K562 (cell line): ENCODE measurements at regions not wholly inside any gene's neighbourhood (a gene's known extent, or its start where the extent isn't known, plus 50 kb on each side); places are given as distances from the start of the nearest gene placed in this dataset.

ENCODE experiments used
- ATAC-seq: fragments of 200-7000 bp; cut with Tn5 transposase; 3 replicates; pipeline ENCODE4 v1.9.1; 2020; ENCODE audit warnings: moderate library complexity
- BruUV-seq: library from RNA; stranded (reverse); fragments of 400-500 nt; replicated peaks from 2 replicates; lab custom pipeline; 2021; lab: Mats Ljungman, UMichigan
- CTCF ChIA-PET: fragments of 300-600 bp; formaldehyde crosslinking; extraction: SDS; loops from one replicate; lab custom pipeline; 2021; ENCODE audit warnings: low intra/inter-chr PET ratio; lab: Yijun Ruan, JAX
- POLR2A ChIA-PET: fragments of 300-600, 350-650 bp; sonication (Branson Sonifier 250); formaldehyde crosslinking; extraction: SDS; loops from one replicate; lab custom pipeline; 2021; ENCODE audit warnings: antibody characterized with exemption, inconsistent platforms; lab: Yijun Ruan, JAX
- DNase-seq, 4 experiments: peaks; one replicate each; pipeline versions ENCODE4 v3.0.0 to v3.0.0-alpha.2; 2011 to 2018; ENCODE audit warnings: low spot score in 3 of 4, mixed read lengths in 3 of 4; ENCODE audit errors: extremely low read depth in 1 of 4
- FAIRE-seq: peaks from 2 replicates; lab custom pipeline; 2011; peaks lifted over from hg19 to GRCh38; lab: Jason Lieb, UNC
- H2AFZ ChIP-seq: 2 replicates; pipeline ENCODE4 v1.6.0; 2011; ENCODE audit warnings: low read depth, low read length, control low read depth, inconsistent platforms
- H3K27ac ChIP-seq: fragments of 200-600 bp; 3 replicates; pipeline ENCODE4 v1.8.0; 2011; ENCODE audit warnings: low read depth, mild to moderate bottlenecking, control low read depth, inconsistent platforms, low read length, moderate library complexity, mixed read lengths; ENCODE audit errors: extremely low read depth
- H3K27me3 ChIP-seq, 2 experiments: fragments of 300-600 bp in 1 of 2; 2 replicates in 1 of 2; 3 replicates in 1 of 2; pipeline versions ENCODE4 v1.6.0 to v1.8.0; 2011; ENCODE audit warnings: inconsistent platforms in 2 of 2, low read length in 2 of 2, mild to moderate bottlenecking in 1 of 2, mixed read lengths in 1 of 2, moderate library complexity in 1 of 2; ENCODE audit not compliant: control insufficient read depth in 2 of 2, insufficient read depth in 2 of 2
- H3K36me3 ChIP-seq: fragments of 300-600 bp; 3 replicates; pipeline ENCODE4 v1.8.0; 2011; ENCODE audit warnings: mild to moderate bottlenecking, low read length, inconsistent platforms; ENCODE audit not compliant: control insufficient read depth, insufficient read depth
- H3K4me1 ChIP-seq, 2 experiments: fragments of 200-600 bp in 1 of 2; replicated peaks in 1 of 2; 2 replicates in 1 of 2; 3 replicates in 1 of 2; pipeline versions ENCODE4 v1.5.1 to v1.8.0; 2011; ENCODE audit warnings: inconsistent platforms in 2 of 2, low read length in 2 of 2, mild to moderate bottlenecking in 1 of 2, mixed read lengths in 1 of 2, moderate library complexity in 1 of 2; ENCODE audit not compliant: control insufficient read depth in 2 of 2, insufficient read depth in 2 of 2
- H3K4me2 ChIP-seq: 2 replicates; pipeline ENCODE4 v1.6.1; 2011; ENCODE audit warnings: low read length, control low read depth, inconsistent platforms, mixed read lengths; ENCODE audit not compliant: insufficient read depth
- H3K4me3 ChIP-seq: fragments of 200-600 bp; sonication (generic), shearing (Covaris generic); 2 replicates; pipeline ENCODE4 v1.5.1; 2016; ENCODE audit warnings: control low read depth, inconsistent platforms
- H3K79me2 ChIP-seq: fragments of 200-600 bp; 3 replicates; pipeline ENCODE4 v1.8.0; 2011; ENCODE audit warnings: low read length, inconsistent platforms; ENCODE audit not compliant: control insufficient read depth, insufficient read depth
- H3K9ac ChIP-seq, 2 experiments: 2 replicates each; pipeline versions ENCODE4 v1.6.0 to v1.6.1; 2011; ENCODE audit warnings: low read depth in 2 of 2, low read length in 2 of 2, control low read depth in 1 of 2, inconsistent platforms in 1 of 2, mild to moderate bottlenecking in 1 of 2, mixed read lengths in 1 of 2; ENCODE audit not compliant: insufficient read depth in 1 of 2
- H3K9me1 ChIP-seq: one replicate; pipeline ENCODE4 v1.6.0; 2011; ENCODE audit warnings: inconsistent platforms, mild to moderate bottlenecking, low read length, moderate library complexity; ENCODE audit not compliant: control insufficient read depth, insufficient read depth
- H3K9me3 ChIP-seq: replicated peaks from 2 replicates; pipeline ENCODE4 v1.5.1; 2011; ENCODE audit warnings: low read depth, low read length, inconsistent platforms; ENCODE audit not compliant: control insufficient read depth, insufficient read depth
- H4K20me1 ChIP-seq: replicated peaks from 2 replicates; pipeline ENCODE4 v1.6.1; 2011; ENCODE audit warnings: low read length, inconsistent platforms, mixed read lengths; ENCODE audit not compliant: control insufficient read depth, insufficient read depth
- ARID3B ChIP-seq: fragments of 250-450 bp; sonication (Bioruptor Pico); IDR thresholded peaks from 2 replicates; pipeline ENCODE4 v1.4.0; 2020; ENCODE audit warnings: borderline replicate concordance
- CBFA2T3 ChIP-seq: fragments of 450-650 bp; IDR thresholded peaks from 2 replicates; pipeline ENCODE4 v1.6.1; 2017
- EZH2 ChIP-seq: IDR thresholded peaks from 2 replicates; pipeline ENCODE4 v1.6.1; 2012; ENCODE audit warnings: low read depth, mild to moderate bottlenecking, inconsistent platforms, low read length, borderline replicate concordance
- KDM2B ChIP-seq: fragments of 250-450 bp; sonication (Bioruptor Pico); IDR thresholded peaks from 2 replicates; pipeline ENCODE4 v1.8.0; 2021; ENCODE audit warnings: mild to moderate bottlenecking, moderate library complexity
- L3MBTL2 ChIP-seq: fragments of 450-650 bp; IDR thresholded peaks from 2 replicates; pipeline ENCODE4 v1.6.1; 2016; ENCODE audit warnings: mild to moderate bottlenecking, moderate library complexity
- MCM5 ChIP-seq: fragments of 450-650 bp; IDR thresholded peaks from 2 replicates; pipeline ENCODE4 v1.6.1; 2016; ENCODE audit warnings: low read depth
- MEF2A ChIP-seq: IDR thresholded peaks from 2 replicates; pipeline ENCODE4 v1.6.1; 2011; ENCODE audit warnings: low read depth, mild to moderate bottlenecking, low read length, moderate library complexity; ENCODE audit not compliant: control insufficient read depth
- PPARD ChIP-seq: fragments of 250-450 bp; sonication (Bioruptor Pico); IDR thresholded peaks from 2 replicates; pipeline ENCODE4 v1.8.0; 2022; ENCODE audit warnings: inconsistent platforms, mild to moderate bottlenecking, moderate library complexity
- SP2 ChIP-seq: IDR thresholded peaks from 2 replicates; pipeline ENCODE4 v1.6.1; 2011; ENCODE audit warnings: mild to moderate bottlenecking, low read depth, low read length, moderate library complexity; ENCODE audit not compliant: poor library complexity, severe bottlenecking; ENCODE audit errors: extremely low read depth
- TAF1 ChIP-seq: IDR thresholded peaks from 2 replicates; pipeline ENCODE4 v1.6.1; 2011; ENCODE audit warnings: mild to moderate bottlenecking, low read length, moderate library complexity; ENCODE audit not compliant: insufficient read depth, control insufficient read depth, severe bottlenecking; ENCODE audit errors: extremely low read depth
- TEAD2 ChIP-seq: fragments of 450-650 bp; IDR thresholded peaks from 2 replicates; pipeline ENCODE4 v1.6.1; 2016; ENCODE audit warnings: missing genetic modification characterization, control low read depth, missing compliant biosample characterization
- TSC22D4 ChIP-seq: fragments of 450-650 bp; IDR thresholded peaks from 2 replicates; pipeline ENCODE4 v1.6.1; 2016; ENCODE audit warnings: missing genetic modification characterization, missing biosample characterization, control low read depth
- ZNF445 ChIP-seq: fragments of 250-450 bp; sonication (Bioruptor Pico); IDR thresholded peaks from 2 replicates; pipeline ENCODE4 v1.4.0; 2020; ENCODE audit warnings: low read depth, mild to moderate bottlenecking, moderate library complexity
- ZNF586 ChIP-seq: fragments of 450-650 bp; formaldehyde crosslinking; conservative IDR thresholded peaks from 2 replicates; pipeline ENCODE4 v1.4.0; 2020; ENCODE audit warnings: mild to moderate bottlenecking, moderate library complexity
- ZNF644 ChIP-seq: fragments of 200-800 bp; sonication (Bioruptor generic); IDR thresholded peaks from 2 replicates; pipeline ENCODE4 v1.6.1; 2016; ENCODE audit warnings: low read depth, missing genetic modification characterization, missing compliant biosample characterization
- ZNF695 ChIP-seq: fragments of 450-650 bp; formaldehyde crosslinking; IDR thresholded peaks from 2 replicates; pipeline ENCODE4 v1.4.0; 2020; ENCODE audit warnings: mild to moderate bottlenecking, moderate library complexity
- WGBS: fragments of 100-300 bp; shearing (Covaris generic); methylation state at CpG from one replicate; pipeline ENCODE4 v1.1.6; 2016; ENCODE audit warnings: low coverage, mixed read lengths; ENCODE audit not compliant: insufficient coverage; ENCODE audit errors: missing lambda C conversion rate; 5-methylcytosine and 5-hydroxymethylcytosine counted together
- in situ Hi-C: fragments of 300-500 bp; cut with MboI; formaldehyde crosslinking; loops from 4 replicates; pipeline ENCODE4 v1.15.0; 2018; ENCODE audit warnings: inconsistent platforms, mixed read lengths
- intact Hi-C: fragments of 100-400 bp; cut with micrococcal nuclease; formaldehyde crosslinking; loops from 2 replicates; pipeline ENCODE4 v1.14.2; 2022
- TF ChIP-seq, protein P1 (sequence below): fragments of 450-650 bp; IDR thresholded peaks from 2 replicates; pipeline ENCODE4 v1.6.1; 2014; ENCODE audit warnings: low read depth, mild to moderate bottlenecking, moderate library complexity, borderline replicate concordance
- TF ChIP-seq, protein P2 (sequence below): IDR thresholded peaks from 3 replicates; pipeline ENCODE4 v1.6.1; 2011; ENCODE audit warnings: borderline replicate concordance, mild to moderate bottlenecking; ENCODE audit not compliant: insufficient read length, insufficient read depth

DNA sequence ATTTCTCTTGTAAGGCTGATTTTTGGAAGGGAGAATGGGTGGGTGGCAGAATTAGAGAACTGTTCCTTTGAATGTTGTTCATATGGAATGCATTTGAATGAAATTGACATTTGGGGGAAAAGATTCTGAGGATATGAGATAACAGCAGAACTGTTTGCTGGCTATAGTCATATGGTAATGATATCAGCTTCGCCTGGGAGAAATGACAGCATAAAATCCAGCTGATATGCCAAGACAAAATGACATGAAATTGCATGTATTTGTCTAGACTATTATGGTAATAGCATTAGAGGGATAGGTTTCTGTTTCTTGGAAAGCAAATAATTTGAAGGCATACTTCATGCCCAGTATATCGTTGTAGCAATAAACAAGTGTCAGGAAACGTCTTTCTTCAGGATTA lies 150.8 kb upstream of the SPATS2L start (continued):
- TF ChIP-seq, protein P1, sequence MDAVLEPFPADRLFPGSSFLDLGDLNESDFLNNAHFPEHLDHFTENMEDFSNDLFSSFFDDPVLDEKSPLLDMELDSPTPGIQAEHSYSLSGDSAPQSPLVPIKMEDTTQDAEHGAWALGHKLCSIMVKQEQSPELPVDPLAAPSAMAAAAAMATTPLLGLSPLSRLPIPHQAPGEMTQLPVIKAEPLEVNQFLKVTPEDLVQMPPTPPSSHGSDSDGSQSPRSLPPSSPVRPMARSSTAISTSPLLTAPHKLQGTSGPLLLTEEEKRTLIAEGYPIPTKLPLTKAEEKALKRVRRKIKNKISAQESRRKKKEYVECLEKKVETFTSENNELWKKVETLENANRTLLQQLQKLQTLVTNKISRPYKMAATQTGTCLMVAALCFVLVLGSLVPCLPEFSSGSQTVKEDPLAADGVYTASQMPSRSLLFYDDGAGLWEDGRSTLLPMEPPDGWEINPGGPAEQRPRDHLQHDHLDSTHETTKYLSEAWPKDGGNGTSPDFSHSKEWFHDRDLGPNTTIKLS, result no peak
- TF ChIP-seq KDM2B (CRISPR knock-in tag) (no peak), L3MBTL2 (0 out of 2 replicates have a peak, but pooled peaks have one; percentile 10), SP2 (no peak)

DNA sequence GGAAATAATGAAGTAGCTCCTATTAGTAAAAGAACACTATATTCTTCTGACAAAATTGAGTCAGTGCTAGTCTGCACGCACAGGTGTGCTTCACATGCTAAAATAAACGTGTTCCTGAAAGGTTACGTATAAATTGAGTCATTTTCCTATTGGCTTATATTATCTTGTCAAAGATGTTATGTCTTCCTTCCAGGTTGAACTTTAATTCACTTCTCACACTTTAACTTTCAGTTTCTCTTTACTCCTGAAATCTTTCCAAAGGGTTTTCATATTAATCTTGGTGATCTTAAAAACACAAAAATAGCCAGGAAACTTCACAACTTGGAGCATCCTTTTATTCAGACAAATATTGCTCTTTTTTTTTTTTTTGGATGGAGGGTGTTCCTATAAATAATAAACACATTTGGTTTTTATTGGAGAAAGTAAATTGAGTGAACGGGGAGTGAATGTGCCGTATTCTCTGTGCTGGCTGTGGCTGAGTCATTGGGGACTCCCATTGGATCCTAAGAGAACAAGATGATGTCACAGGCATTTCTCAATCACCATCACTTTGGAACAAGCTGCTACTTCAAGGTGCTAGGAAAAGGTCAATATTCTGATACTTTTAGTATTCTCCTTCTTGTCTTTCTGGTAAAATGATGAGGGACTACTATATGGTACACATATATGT lies 150.2 kb upstream of the SPATS2L start:
- Histone ChIP-seq H3K4me3 (no peak overlapping the region), H3K9me3 (no peaks in the 10 kb centered on the region)
- 48% methylated on average over 5 of the region's 5 CpGs for WGBS
- TF ChIP-seq CBFA2T3 (no peak), ZNF586 (no peak), ZNF644 (no peak), MCM5 (no peak), ARID3B (CRISPR knock-in tag) (no peak), TAF1 (no peak), TEAD2 (tag) (no peak), ZNF695 (CRISPR knock-in tag) (no peak), MEF2A (no peak), TSC22D4 (tag) (no peak), PPARD (CRISPR knock-in tag) (no peak), EZH2 (no peak), ZNF445 (CRISPR knock-in tag) (no peak)
- TF ChIP-seq, protein P2, sequence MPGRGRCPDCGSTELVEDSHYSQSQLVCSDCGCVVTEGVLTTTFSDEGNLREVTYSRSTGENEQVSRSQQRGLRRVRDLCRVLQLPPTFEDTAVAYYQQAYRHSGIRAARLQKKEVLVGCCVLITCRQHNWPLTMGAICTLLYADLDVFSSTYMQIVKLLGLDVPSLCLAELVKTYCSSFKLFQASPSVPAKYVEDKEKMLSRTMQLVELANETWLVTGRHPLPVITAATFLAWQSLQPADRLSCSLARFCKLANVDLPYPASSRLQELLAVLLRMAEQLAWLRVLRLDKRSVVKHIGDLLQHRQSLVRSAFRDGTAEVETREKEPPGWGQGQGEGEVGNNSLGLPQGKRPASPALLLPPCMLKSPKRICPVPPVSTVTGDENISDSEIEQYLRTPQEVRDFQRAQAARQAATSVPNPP, result no peak

More for the DNA sequence above, 150.2 kb upstream of the SPATS2L start:
- Histone ChIP-seq H4K20me1 (no peaks in the 10 kb centered on the region), H3K27me3 (no peaks in the 10 kb centered on the region), H3K27ac (no peak overlapping the region), H3K4me2 (peak overlapping the region; percentile 39; the same call in 1 of the 2 replicates), H3K4me1 (peaks cover 0 to 7% of the 10 kb centered on the region in 2 experiments; a peak in 1 of 5 replicates), H3K36me3 (no peaks in the 10 kb centered on the region), H3K9me1 (no peaks in the 10 kb centered on the region), H3K9ac (no peak overlapping the region), H2AFZ (peak overlapping the region; percentile 40; the same call in 1 of the 2 replicates), H3K79me2 (no peaks in the 10 kb centered on the region)
- in situ Hi-C loops (no loop called here), intact Hi-C loops (no loop called here)
- POLR2A ChIA-PET, result no interaction called here
- CTCF ChIA-PET, result no interaction called here
- no TSS peak for BruUV-seq
- ATAC-seq, result no peak
- peak in 1 of 4 experiments; percentile 20 for DNase-seq
- FAIRE-seq, result no peak
